GM21786 (cell line): ENCODE measurements at regions not wholly inside any gene's neighbourhood (a gene's known extent, or its start where the extent isn't known, plus 50 kb on each side); places are given as distances from the start of the nearest gene placed in this dataset.
"Not testable (repeated sequence)": the region's sequence is repeated elsewhere in the genome, so short reads cannot be mapped to it uniquely, and the experiment has no call there.

Source experiments
- ATAC-seq: cut with Tn5 transposase; IDR thresholded peaks from one replicate; pipeline ENCODE4 v1.9.1; 2021; ENCODE audit not compliant: unreplicated experiment

DNA sequence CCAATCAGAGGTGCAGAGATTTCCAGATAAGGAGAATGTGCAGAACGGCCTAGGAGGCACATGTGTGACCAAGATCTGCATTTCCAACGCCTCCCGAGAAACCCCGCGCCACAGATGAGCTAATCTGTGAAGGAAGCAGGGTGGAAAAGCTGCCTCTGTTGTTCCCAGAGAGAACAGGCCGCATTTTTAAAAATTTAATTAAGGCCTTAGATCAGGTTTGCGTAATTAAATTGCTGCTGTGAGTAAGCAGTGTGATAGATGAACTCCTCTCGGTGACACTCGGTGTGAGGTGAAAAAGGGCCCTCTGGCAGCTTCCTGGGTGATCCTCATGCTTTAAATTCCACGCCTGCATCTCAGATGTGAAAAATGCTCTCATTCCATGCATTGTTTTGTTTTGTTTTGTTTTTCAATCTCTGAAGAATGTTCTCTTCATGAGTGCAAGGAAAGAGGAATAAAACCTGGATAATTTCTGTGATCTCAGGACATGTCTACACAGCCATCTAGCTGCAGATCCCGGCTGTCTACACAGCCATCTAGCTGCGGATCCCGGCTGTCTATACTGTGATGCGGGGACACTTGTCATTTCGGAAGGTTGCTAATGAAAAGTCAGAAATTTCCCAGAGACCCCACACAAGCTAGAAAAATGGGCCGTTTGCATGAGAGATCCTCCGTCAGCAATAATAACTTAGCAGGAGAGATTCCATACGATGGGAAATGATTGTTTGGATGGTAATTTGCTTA is 1398.9 kb downstream of the BRD1 start:
- ATAC-seq = no peak

DNA sequence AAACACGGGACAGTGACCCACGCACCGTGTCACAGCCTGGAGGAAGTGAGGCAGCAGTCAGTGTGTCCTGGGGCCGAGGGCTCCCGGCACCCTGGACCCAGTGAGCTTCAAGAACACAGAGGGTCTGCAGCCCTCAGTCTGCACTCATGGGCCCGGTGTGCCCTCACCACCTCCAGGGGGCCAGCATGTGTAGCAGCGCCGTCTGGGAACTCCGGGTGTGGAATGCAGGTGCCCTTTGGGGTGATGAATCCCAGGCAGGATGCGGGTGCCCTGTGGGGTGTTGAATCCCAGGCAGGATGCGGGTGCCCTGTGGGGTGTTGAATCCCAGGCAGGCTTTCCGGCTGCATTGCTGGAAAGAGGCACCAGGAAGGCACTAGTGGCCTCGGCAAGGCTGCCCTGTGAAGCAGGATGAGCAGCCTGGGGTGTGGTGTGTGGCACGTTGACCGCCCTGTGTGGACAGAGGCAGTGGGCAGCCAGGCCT is 1399.9 kb downstream of the BRD1 start:
- ATAC-seq = no peak

DNA sequence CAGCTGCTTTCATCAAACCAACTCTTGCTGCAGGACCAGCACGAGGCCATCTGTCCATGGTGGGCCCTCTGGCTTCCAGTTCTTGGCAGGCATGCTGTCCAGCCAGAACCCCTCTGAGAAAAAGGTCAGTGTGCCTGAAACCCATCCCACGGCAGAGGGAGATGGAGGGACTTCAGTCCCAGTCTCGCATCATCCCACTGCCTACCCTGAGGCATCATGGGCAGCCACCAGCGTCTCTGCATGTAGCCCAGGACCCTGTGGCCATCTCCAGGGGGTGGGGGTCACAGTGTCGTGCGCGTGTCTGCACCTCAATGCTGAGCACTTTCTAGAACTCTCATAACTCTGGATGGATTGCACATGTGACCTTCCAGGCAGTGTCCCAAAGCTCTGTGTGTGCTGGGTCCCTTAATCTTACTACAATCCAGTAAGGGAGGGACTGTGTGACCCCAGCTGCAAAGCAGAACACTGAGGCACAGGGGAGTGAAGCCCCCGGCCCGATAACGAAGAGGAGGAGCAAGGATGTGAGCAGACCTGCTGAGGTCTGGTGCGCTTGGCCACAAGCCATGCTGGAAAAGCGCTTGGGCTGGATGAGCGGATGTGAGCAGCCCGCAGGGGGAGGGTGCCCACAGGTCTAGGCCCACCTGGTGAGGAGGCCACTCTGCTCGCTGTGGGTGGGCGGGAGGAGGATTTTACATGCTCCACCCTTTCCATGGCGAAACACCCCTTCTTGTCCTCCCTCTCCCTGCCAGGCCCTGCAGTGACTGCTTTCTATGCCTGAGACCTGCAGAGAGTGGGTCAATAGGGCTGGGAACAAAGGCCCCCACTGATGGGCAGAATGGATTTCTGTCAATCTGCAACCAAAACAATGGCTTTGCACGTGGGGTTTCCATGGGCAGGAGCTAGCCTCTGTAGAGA is 1401.0 kb downstream of the BRD1 start:
- no peak for ATAC-seq

DNA sequence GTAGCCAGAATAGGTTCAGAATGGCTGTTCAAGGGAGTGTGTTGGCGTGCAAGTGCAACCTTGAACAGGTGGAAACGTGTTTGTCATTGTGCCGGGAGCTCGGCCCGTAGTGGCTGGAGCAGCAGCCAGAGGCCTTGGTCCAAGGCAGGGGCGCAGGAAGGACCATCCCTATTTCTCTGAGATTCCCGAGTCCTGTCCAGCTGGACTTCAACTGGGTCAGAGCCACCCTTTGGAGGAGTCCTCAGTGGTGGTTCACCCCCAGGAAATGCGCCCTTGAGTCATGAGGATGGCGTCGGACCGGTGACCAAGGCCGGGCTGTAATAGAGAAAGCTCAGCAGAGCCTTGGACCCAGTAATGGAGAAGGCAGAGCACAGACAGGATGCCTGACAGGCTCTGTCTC is 1402.0 kb downstream of the BRD1 start:
- no peak for ATAC-seq

DNA sequence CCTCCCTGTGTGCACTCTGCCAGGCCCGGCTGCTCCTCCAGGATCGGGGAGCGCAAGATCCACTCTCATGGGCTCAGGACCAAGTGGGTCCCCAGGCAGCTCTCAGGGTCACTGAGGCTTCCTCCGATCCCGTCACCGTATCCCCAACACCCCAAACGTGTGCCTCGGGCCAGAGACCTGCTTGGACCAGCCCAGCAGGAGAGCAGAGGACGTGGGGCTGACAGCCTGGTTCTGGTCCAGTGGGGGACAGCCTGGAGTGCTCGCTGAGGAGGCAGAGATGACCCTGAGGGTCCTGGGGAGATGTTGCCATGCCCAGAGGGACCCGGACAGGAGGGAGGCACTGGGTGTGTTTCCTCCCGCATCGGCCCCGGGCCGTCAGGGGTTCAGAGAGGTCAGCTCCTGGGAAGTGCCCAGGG is 1402.6 kb downstream of the BRD1 start:
- ATAC-seq = no peak

DNA sequence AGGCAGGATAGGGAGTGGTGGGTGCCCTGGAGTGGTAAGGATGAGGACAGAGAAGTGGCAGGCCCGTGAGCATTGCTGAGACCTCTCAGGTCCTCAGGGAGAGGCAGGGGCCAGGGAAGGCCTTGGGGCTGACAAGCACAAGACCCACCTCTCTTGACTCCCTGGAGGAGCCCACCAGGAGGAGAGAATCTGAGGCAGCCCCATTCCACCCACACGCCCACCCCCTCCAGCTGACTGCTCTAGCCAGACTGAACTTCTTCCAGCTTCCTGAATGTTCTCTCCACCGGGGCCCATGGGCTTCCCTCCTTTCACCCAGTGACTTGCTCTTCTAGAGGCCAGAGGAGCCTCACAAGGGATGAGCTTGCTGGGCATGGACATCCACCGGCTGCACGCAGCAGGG is 1403.0 kb downstream of the BRD1 start:
- no peak for ATAC-seq

DNA sequence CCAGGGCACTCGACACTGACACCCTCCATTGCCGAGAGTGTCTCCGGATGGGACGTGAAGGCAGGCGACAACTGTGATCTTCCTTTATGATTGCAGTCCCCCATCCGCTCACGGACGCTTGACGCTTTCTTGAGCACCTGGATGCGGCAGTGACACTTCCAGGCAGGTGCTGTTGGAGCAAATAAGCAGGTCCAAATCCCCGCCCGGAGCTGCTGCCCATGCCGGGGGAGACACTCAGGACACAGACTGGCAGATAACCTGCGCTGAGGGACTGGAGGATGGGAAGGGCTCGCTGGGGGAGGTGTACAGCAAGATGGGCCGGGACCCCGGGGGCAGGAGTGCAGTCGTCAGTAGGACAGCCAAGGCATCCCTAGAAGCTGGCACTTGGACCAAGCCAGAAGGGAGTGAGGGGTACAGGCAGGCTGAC is 1403.5 kb downstream of the BRD1 start:
- ATAC-seq = no peak

DNA sequence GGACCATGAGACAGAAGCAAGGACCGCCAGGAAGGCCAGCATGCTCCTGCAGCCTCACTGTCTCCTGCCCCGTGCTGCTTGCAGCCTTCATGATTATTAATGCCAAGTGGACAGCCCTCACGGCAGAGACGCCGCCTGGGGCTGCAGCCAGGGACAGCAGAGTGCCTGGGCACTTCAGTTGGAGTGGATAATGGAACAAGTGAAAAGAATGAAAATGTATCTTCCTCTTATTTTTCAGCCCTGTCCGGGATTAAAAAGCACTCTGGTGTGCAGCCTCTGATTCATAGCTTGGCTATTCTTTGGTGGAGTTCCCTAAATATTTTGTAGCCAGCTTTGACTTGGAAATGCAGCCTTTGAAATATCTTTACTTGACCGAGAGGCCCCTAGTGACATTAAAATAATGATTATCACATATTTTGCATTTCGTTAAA is 1404.2 kb downstream of the BRD1 start:
- ATAC-seq = no peak

DNA sequence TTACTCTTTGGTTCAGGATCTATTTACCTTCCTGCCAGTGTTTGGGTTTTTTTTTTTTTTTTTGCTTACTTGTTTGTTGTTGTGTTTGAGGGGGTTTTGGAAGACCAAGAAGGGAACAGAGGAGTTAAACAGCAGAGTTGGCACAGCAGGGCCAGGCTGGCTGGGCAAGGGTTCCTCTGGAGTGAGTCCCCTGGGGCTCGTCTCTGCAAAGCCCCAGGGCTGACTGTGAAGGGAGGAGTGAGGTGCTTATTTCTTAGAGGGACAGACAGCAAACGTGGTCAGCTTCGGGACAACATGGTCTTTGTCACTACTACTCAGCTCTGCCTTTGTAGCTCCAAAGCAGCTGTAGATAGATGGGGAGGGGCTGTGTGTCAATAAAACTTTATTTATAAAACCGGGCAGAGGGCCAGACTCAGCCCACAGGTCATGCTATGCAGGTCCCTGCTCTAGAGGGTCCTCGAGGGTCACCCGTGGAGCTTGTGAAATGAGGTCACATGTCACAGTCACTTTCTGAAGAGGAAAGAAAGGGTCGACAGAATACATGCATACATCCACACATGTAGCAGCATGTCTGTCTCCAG is 1404.7 kb downstream of the BRD1 start:
- ATAC-seq = no peak

DNA sequence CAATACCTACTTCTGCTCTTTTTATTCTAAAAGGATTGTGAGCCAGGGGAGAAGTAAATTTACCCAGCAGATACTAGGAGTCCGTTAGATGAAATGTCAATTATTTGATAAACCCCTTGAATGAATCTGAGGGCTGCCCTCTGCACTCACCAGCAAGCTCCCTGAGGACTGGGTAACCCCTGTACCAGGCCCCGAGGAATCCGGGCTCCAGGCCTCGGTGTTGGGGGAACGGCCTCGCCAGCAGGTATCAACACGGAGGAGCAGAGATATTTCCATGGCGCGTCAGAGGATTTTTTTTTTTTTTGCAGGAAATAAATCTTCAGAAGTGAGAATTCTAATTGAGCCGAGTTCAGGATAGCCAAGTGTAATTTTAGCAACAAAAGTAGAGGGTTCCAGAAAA is 1408.8 kb downstream of the BRD1 start:
- ATAC-seq = no peak

DNA sequence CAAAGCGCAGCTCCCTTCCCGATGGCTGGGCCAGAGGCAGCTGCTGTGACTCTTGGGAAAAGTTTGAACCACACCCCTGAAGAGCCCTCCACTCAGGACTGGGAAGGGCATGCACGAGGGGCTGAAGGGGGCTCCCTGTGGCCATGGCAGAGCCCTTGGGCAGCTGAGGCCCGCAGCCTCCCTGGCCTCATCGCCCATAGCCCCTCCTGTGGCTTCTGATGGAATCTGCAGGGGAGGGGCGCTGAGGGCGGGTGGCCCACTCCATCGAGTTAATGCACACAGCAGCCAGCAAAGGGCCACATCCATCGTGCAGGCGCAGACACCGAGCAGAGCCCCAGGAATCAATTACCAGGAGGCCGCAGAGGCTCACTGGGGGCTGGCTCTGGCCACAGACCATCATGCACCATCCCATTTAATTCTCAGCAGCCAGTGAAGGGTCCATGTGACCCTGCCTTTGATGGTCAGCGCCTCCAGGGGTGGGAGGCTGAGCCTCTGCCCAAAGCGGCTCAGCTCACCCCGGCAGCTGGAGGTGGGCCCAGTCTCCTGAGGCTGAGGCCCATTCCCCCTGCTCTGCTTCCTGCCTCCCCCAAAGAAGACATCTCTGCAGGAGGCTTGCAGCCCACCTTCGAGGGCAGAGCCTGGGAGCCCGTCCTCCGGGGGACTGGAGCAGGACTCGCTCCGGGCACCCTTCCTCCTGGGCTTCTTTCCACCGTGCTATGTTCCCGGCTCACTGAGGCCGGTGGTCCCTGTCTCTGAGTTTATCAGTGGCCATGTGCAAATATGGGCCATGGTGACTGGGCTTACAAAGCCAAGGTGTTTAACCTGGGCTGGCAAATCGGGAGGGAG is 1410.2 kb downstream of the BRD1 start:
- no peak for ATAC-seq

DNA sequence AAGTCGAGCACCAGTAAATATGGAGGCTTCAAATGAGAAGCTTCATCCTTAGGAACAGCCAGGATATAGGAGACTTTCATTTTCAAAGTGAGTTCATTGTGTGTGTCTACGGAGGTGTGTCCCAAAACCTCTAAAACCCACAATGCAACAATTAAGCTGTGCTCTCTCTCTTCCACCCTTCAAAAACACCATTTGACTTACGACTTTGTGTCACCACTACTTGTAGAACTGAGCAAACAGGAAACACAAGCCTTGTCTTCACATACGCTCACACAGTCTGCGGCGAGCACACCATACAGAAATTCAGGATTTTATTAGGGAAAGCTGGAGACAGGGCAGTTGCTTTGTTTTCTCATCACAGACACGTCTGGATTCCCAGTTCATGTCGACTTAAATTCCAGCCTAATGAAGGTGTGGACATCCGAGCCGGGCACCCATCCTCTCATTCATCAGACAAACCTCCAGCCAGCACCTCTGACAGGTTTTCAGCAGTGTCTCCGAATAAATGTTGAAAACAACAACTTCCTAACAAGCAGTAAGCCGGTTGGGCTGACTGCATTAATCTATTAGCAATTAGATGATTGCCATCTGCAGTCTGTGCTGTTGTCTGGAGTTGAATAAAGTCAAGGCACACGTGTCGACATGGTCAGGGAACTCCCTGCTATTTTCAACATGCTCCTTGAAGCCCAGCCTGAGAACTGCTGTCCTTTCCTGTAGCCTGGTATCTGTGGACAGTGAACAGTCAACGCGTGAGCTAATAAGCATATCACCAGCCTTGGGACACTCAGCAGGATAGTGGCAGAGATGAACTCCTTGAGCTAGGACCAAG is 1411.1 kb downstream of the BRD1 start:
- no peak for ATAC-seq

DNA sequence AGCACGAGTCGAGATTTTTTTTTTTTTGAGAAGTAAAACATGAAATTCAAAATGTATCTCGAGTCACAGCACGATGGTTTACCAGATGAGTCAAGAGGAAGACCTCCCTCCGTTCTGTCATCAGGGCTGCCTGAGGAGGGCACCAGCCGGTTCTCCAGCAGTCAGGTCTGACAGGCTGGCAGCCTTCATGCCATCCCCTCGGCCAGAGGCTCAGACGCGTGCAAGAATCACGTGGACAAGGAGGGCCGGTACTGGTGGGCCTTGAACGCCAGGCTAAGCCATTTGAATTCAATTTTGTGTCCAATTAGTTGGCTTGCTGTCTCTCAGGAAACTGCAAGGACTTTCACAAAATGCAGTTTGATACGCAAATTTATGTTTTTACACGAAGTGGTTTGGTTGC is 1412.2 kb downstream of the BRD1 start:
- ATAC-seq = no peak

DNA sequence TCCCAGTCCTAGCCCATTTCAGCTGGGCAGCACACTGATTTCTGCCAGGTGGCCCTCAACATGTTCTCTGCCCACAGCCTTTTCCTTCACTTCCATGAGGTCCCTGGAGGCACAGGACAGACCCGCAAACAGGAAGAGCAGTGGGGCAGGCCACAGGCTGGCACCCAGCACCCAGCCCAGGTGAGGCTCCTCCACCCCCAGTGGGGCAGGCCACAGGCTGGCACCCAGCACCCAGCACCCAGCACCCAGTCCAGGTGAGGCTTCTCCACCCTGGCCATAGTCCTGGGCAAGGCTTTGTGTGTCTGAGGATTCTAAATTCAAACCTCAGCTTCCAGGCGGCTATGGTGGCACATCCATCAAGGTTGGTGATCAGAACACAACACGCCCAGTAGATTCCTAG is 1413.0 kb downstream of the BRD1 start:
- ATAC-seq = no peak

DNA sequence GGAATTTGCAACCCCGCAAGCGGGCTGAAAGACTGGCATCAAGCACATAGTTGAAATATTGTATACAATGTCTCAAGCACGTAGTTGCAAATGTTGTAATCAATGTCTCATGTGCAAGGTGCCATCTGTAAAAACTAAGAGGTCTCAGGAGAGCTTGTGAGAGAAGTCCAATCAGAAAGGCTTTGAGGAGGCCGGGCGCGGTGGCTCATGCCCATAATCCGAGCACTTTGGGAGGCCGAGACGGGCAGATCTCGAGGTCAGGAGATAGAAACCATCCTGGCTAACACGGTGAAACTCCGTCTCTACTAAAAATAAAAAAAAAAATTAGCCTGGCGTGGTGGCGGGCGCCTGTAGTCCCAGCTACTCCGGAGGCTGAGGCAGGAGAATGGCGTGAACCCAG is 1414.7 kb downstream of the BRD1 start:
- ATAC-seq = not testable (repeated sequence)

DNA sequence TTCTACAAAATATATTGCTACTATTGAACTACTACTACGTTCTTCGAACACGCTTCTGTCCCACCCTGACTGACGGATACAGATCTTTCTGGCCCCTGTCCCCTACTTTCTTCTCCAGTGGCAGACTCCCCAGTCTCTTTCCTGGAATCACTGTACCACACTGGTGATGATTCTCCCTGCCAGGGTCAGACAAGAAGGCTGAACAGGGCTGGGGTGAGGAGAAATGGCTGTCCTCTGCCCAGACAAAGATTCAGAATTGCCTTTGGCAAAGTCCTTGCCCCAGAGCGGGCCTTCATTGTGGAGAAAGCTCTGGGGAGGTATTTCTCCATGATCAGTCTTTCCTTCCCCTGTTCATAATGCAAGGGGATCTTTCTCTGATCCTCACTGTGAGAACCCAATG is 1417.1 kb downstream of the BRD1 start:
- ATAC-seq = no peak

DNA sequence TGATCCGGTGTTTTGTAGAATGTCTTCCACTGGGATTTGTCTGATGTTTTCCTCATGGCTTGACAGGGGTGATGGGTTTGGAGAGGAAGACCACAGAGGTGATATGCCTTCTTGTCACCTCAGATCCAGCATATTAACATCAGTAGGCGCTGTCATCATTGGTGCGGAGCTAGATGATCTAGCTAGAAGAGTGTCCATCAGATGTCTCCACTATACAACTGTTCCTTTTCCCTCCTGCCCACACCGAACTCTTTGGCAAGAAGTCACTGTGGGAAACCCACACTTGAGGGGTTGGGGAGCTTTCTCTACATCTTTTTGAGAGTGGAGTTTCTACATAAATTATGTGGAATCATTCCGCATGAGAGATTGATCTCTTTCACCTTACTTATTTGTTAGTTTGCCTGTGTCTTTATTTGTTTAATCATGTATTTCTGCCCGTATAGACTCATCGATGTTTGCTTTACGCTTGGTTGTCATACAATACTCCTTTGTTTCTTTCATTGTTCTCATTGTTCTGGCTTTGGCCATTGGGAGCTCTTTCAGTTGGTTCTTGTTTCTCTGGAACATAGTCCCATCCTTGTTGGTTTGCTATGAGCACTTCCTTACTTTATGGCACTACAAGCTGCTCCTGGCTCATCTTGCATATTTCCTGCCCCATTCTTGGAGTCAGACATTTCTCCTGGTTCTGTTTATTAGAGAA is 1420.3 kb downstream of the BRD1 start:
- ATAC-seq = no peak

DNA sequence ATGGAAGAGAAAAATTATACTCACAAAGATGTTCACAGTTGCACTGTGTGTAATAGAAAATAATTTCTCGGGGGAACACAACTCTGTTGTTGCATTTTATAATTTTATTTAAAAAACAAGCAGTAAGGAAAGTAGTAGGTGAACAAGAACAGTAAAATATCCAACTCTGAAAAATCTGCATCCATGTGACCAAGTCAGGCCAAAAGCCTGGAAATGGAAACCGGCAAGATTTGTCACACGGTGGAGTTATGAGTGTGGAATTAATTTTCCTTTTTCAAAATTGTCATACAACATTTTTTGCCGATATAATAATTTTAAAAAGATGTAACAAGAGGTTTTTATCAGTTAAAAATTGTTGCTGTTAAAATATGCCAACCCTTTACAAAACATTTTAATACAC is 1421.5 kb downstream of the BRD1 start:
- ATAC-seq = no peak

DNA sequence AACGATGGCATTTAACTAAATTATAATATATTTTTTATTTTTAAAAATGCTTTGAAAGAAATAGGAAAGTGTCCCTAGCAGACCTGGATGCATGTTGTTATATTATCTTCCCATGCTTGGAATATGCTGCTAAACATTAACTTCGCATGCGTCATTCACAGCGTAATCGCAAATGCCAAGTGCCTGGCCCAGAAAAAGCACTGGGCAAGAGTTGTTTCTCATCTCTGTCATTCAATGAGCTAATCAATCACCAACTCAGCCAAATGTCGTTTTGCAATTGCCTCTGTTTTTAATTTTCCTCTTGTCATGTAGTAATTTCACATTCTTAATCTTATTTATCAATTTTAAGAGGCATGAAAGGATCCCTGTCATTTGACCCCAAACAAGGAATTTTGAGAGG is 1421.9 kb downstream of the BRD1 start:
- ATAC-seq = no peak
